ENCODE measurements at regions not wholly inside any gene's neighbourhood (a gene's known extent, or its start where the extent isn't known, plus 50 kb on each side); places are given as distances from the start of the nearest gene placed in this dataset.

DNA sequence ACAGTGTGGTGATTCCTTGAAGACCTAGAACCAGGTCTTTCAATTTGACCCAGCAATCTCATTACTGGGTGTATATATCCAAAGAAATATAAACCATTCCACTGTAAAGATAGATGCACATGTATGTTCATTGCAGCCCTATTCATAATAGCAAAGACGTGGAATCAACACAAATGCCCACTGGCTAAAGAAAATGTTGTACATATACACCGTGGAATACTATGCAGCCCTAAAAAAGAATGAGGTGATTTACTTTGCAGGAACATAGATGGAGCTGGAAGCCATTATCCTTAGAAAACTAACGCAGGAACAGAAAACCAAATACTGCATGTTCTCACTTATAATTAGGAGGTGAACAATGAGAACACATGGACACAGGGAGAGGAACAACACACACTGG is 278.0 kb upstream of the KCND2 start:
- no peak overlapping the region for H3K27ac ChIP-seq
- H3K9me3 ChIP-seq = no peaks in the 10 kb centered on the region

DNA sequence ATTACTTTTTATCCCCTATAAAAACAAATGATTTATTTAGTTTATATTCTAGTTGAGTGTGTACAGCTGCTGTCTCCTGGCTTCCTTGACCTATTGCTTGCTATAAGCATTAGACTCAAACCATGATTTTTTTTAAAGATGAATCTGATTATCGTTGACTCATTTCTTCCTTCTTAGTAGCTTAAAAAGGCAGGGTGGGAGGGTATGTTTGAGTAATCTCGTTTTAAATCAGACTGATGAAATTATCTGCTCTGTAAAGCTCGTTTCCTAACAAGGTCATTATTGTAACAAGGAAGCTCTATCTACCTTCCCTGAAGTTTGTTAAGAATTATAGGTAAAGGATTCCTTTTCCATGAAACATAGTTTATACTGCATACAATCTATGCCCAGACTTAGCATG is 276.3 kb upstream of the KCND2 start:
- Histone ChIP-seq H3K27ac (no peak overlapping the region), H3K9me3 (no peaks in the 10 kb centered on the region), H3K4me1 (no peaks in the 10 kb centered on the region), H3K4me3 (no peak overlapping the region), H3K4me2 (no peak overlapping the region)
- ChIA-PET CTCF (no interaction called here), POLR2A (no interaction called here)
- ATAC-seq = no peak
- no peak for DNase-seq (ENCODE audit: low read depth in 1 of 2, low spot score in 1 of 2)
- TF ChIP-seq, protein P1, sequence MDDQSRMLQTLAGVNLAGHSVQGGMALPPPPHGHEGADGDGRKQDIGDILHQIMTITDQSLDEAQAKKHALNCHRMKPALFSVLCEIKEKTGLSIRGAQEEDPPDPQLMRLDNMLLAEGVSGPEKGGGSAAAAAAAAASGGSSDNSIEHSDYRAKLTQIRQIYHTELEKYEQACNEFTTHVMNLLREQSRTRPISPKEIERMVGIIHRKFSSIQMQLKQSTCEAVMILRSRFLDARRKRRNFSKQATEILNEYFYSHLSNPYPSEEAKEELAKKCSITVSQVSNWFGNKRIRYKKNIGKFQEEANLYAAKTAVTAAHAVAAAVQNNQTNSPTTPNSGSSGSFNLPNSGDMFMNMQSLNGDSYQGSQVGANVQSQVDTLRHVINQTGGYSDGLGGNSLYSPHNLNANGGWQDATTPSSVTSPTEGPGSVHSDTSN (IDR thresholded peaks at IDR 0.05) = no peak
- TF ChIP-seq TFCP2L1 (CRISPR knock-in tag; IDR thresholded peaks at IDR 0.05) (no peak), FOSB (CRISPR knock-in tag; IDR thresholded peaks at IDR 0.05) (no peak), FOXS1 (CRISPR knock-in tag; IDR thresholded peaks at IDR 0.05) (no peak), SMC3 (IDR thresholded peaks at IDR 0.05) (no peak), HOXB13 (CRISPR knock-in tag; IDR thresholded peaks at IDR 0.05; ENCODE audit: low read depth) (no peak), MAZ (IDR thresholded peaks at IDR 0.05; ENCODE audit: borderline replicate concordance, low read depth, low read length) (no peak), HEYL (CRISPR knock-in tag; IDR thresholded peaks at IDR 0.05) (no peak), JUN (IDR thresholded peaks at IDR 0.05) (no peak), CBX8 (IDR thresholded peaks at IDR 0.05) (no peak), CHD4 (IDR thresholded peaks at IDR 0.05; ENCODE audit: borderline replicate concordance) (no peak), NFE2L2 (conservative IDR thresholded peaks at IDR 0.05; ENCODE audit: low read length) (no peak), HDAC2 (IDR thresholded peaks at IDR 0.05) (no peak), BHLHE40 (IDR thresholded peaks at IDR 0.05; ENCODE audit: low read depth, low read length) (no peak), CBX2 (IDR thresholded peaks at IDR 0.05; ENCODE audit: borderline replicate concordance, low read depth) (no peak), HOXB5 (CRISPR knock-in tag; IDR thresholded peaks at IDR 0.05) (no peak)
- TF ChIP-seq, protein P2, sequence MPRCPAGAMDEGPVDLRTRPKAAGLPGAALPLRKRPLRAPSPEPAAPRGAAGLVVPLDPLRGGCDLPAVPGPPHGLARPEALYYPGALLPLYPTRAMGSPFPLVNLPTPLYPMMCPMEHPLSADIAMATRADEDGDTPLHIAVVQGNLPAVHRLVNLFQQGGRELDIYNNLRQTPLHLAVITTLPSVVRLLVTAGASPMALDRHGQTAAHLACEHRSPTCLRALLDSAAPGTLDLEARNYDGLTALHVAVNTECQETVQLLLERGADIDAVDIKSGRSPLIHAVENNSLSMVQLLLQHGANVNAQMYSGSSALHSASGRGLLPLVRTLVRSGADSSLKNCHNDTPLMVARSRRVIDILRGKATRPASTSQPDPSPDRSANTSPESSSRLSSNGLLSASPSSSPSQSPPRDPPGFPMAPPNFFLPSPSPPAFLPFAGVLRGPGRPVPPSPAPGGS (IDR thresholded peaks at IDR 0.05) = no peak
- TF ChIP-seq, protein P3, sequence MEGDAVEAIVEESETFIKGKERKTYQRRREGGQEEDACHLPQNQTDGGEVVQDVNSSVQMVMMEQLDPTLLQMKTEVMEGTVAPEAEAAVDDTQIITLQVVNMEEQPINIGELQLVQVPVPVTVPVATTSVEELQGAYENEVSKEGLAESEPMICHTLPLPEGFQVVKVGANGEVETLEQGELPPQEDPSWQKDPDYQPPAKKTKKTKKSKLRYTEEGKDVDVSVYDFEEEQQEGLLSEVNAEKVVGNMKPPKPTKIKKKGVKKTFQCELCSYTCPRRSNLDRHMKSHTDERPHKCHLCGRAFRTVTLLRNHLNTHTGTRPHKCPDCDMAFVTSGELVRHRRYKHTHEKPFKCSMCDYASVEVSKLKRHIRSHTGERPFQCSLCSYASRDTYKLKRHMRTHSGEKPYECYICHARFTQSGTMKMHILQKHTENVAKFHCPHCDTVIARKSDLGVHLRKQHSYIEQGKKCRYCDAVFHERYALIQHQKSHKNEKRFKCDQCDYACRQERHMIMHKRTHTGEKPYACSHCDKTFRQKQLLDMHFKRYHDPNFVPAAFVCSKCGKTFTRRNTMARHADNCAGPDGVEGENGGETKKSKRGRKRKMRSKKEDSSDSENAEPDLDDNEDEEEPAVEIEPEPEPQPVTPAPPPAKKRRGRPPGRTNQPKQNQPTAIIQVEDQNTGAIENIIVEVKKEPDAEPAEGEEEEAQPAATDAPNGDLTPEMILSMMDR (IDR thresholded peaks at IDR 0.05) = no peak
- no peak for FAIRE-seq
- WGBS (ENCODE audit: missing lambda C conversion rate) = 0% methylated on average over 3 of the region's 3 CpGs

More for the DNA sequence above, 278.0 kb upstream of the KCND2 start:
- DNase-seq (ENCODE audit: low read depth in 1 of 2, low spot score in 1 of 2) (no peak), ATAC-seq (no peak), FAIRE-seq (no peak)
- H3K4me3 ChIP-seq = no peak overlapping the region
- H3K4me1 ChIP-seq = no peaks in the 10 kb centered on the region
- WGBS (ENCODE audit: missing lambda C conversion rate) = 17% methylated on average over 3 of the region's 3 CpGs
- POLR2A ChIA-PET = no interaction called here
- H3K4me2 ChIP-seq = no peak overlapping the region
- CTCF ChIA-PET = no interaction called here
- TF ChIP-seq FOSL2 (IDR thresholded peaks at IDR 0.05) (no peak), FOSL2 (CRISPR knock-in tag; IDR thresholded peaks at IDR 0.05) (no peak)

DNA sequence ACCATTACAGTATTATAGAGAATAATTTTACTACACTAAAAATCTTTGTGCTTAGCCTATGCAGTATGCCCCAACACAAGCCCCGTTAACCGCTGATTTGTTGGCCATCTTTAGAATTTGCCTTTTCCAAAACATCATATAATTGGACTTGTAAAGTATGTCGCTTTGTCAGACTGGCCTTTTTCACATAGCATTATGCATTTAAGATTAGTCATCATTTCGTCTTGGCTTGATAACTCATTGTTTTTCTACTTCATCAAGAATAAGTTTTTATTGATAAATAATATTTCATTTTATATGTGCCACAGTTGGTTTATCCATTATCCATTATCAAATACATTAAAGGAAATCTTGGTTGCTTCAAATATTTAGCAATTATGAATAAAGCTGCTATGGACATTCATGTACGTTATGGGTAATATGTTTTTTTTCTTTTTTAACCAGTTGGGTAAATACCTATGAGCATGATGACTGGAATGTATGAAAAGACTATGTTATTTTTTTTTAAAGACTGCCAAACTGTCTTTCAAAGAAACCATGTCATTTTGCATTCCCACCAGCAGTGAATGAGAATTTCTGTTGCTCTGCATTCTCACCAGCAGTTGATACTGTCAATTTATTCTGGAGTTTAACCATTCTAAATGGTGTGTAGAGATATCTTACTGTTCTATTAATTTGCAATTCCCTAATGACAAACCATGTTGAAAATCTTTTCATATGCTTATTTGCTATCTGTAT is 273.1 kb upstream of the KCND2 start:
- ChIA-PET CTCF (no interaction called here), POLR2A (no interaction called here)
- Histone ChIP-seq H3K27ac (no peak overlapping the region), H3K9me3 (no peaks in the 10 kb centered on the region), H3K4me3 (no peak overlapping the region), H3K4me1 (no peaks in the 10 kb centered on the region), H3K4me2 (no peak overlapping the region)
- DNase-seq (ENCODE audit: low read depth in 1 of 2, low spot score in 1 of 2) (no peak), FAIRE-seq (no peak), ATAC-seq (no peak)
- 14% methylated on average over 5 of the region's 5 CpGs for whole genome bisulfite sequencing (ENCODE audit: missing lambda C conversion rate)
- TF ChIP-seq TP53 (CRISPR knock-in tag; IDR thresholded peaks at IDR 0.05) (no peak), HEYL (CRISPR knock-in tag; IDR thresholded peaks at IDR 0.05) (no peak), RFX5 (IDR thresholded peaks at IDR 0.05) (no peak), POLR2A (IDR thresholded peaks at IDR 0.05; ENCODE audit: low read length) (no peak), MAFK (IDR thresholded peaks at IDR 0.05; ENCODE audit: partially characterized antibody) (no peak), CHD2 (IDR thresholded peaks at IDR 0.05; ENCODE audit: low read length, partially characterized antibody) (no peak), FOSL2 (IDR thresholded peaks at IDR 0.05) (no peak), FOSL2 (CRISPR knock-in tag; IDR thresholded peaks at IDR 0.05) (no peak)
- TF ChIP-seq, protein P4, sequence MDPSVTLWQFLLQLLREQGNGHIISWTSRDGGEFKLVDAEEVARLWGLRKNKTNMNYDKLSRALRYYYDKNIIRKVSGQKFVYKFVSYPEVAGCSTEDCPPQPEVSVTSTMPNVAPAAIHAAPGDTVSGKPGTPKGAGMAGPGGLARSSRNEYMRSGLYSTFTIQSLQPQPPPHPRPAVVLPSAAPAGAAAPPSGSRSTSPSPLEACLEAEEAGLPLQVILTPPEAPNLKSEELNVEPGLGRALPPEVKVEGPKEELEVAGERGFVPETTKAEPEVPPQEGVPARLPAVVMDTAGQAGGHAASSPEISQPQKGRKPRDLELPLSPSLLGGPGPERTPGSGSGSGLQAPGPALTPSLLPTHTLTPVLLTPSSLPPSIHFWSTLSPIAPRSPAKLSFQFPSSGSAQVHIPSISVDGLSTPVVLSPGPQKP (IDR thresholded peaks at IDR 0.05; ENCODE audit: low read depth, low read length) = no peak
- TF ChIP-seq, protein P1 (IDR thresholded peaks at IDR 0.05) = no peak
- TF ChIP-seq, protein P5, sequence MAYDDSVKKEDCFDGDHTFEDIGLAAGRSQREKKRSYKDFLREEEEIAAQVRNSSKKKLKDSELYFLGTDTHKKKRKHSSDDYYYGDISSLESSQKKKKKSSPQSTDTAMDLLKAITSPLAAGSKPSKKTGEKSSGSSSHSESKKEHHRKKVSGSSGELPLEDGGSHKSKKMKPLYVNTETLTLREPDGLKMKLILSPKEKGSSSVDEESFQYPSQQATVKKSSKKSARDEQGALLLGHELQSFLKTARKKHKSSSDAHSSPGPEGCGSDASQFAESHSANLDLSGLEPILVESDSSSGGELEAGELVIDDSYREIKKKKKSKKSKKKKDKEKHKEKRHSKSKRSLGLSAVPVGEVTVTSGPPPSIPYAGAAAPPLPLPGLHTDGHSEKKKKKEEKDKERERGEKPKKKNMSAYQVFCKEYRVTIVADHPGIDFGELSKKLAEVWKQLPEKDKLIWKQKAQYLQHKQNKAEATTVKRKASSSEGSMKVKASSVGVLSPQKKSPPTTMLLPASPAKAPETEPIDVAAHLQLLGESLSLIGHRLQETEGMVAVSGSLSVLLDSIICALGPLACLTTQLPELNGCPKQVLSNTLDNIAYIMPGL (CRISPR knock-in tag; IDR thresholded peaks at IDR 0.05; ENCODE audit: borderline replicate concordance) = no peak
